CD14-positive monocyte (primary cell): ENCODE measurements at regions not wholly inside any gene's neighbourhood (a gene's known extent, or its start where the extent isn't known, plus 50 kb on each side); places are given as distances from the start of the nearest gene placed in this dataset.

Experiments used
- DNase-seq, 3 donors: peaks; one replicate each; pipeline ENCODE4 v3.0.0-alpha.2; 2011 to 2022
- H2AFZ ChIP-seq: 2 replicates; pipeline ENCODE4 v1.6.0; 2012; ENCODE audit warnings: mild to moderate bottlenecking, low read depth, low read length, inconsistent platforms; ENCODE audit not compliant: insufficient read depth, poor library complexity, severe bottlenecking
- H3K27ac ChIP-seq, 2 donors: 1 replicate in 1 of 2; 2 replicates in 1 of 2; pipeline ENCODE4 v1.5.1; 2012 to 2013; ENCODE audit warnings: low read length in 2 of 2, control low read depth in 1 of 2, inconsistent platforms in 1 of 2, low read depth in 1 of 2, mild to moderate bottlenecking in 1 of 2
- H3K27me3 ChIP-seq, 2 donors: one replicate each; pipeline versions ENCODE4 v1.6.0 to v1.6.1; 2011 to 2013; ENCODE audit warnings: low read length in 2 of 2; ENCODE audit not compliant: control insufficient read depth in 2 of 2, insufficient read depth in 2 of 2
- H3K36me3 ChIP-seq, 2 donors: replicated peaks in 1 of 2; 1 replicate in 1 of 2; 2 replicates in 1 of 2; pipeline versions ENCODE4 v1.5.1 to v1.6.1; 2012 to 2013; ENCODE audit warnings: low read length in 2 of 2, control low read depth in 1 of 2, inconsistent platforms in 1 of 2, mild to moderate bottlenecking in 1 of 2; ENCODE audit not compliant: insufficient read depth in 2 of 2, control insufficient read depth in 1 of 2
- H3K4me1 ChIP-seq, 2 donors: 1 replicate in 1 of 2; 2 replicates in 1 of 2; pipeline versions ENCODE4 v1.5.1 to v1.6.1; 2012 to 2013; ENCODE audit warnings: low read length in 2 of 2, control low read depth in 1 of 2, inconsistent platforms in 1 of 2, mild to moderate bottlenecking in 1 of 2, moderate library complexity in 1 of 2; ENCODE audit not compliant: insufficient read depth in 2 of 2, control insufficient read depth in 1 of 2
- H3K4me2 ChIP-seq: replicated peaks from 2 replicates; pipeline ENCODE3; 2012; ENCODE audit warnings: low read length, moderate library complexity, mild to moderate bottlenecking; ENCODE audit not compliant: poor library complexity, severe bottlenecking; ENCODE audit errors: extremely low read depth
- H3K4me3 ChIP-seq, 3 experiments: fragments of 200-600 bp in 1 of 3; sonication (generic) in 1 of 3; replicated peaks in 1 of 3; 1 replicate in 2 of 3; 2 replicates in 1 of 3; pipeline ENCODE4 v1.5.1; 2011 to 2013; ENCODE audit warnings: low read length in 3 of 3, mild to moderate bottlenecking in 3 of 3, control low read depth in 2 of 3, low read depth in 2 of 3, inconsistent platforms in 1 of 3, moderate library complexity in 1 of 3
- H3K79me2 ChIP-seq: 2 replicates; pipeline ENCODE4 v1.6.0; 2012; ENCODE audit warnings: mild to moderate bottlenecking, control low read depth, inconsistent platforms, low read length, moderate library complexity; ENCODE audit not compliant: insufficient read depth
- H3K9ac ChIP-seq: 2 replicates; pipeline ENCODE4 v1.6.0; 2017; ENCODE audit warnings: low read length, mild to moderate bottlenecking; ENCODE audit not compliant: insufficient read depth, poor library complexity, severe bottlenecking
- H3K9me3 ChIP-seq, 2 donors: replicated peaks in 1 of 2; 1 replicate in 1 of 2; 2 replicates in 1 of 2; pipeline versions ENCODE4 v1.5.1 to v1.6.1; 2012 to 2013; ENCODE audit warnings: low read length in 2 of 2, control low read depth in 1 of 2; ENCODE audit not compliant: control insufficient read depth in 1 of 2, insufficient read depth in 1 of 2
- H4K20me1 ChIP-seq: 2 replicates; pipeline ENCODE4 v1.6.0; 2012; ENCODE audit warnings: mild to moderate bottlenecking, low read length, control low read depth, moderate library complexity; ENCODE audit not compliant: insufficient read depth
- H3K27ac Mint-ChIP-seq, 7 donors: one replicate each; pipeline ENCODE4 v1.8.0; 2020; ENCODE audit warnings: mild to moderate bottlenecking in 7 of 7, mixed read lengths in 7 of 7, moderate library complexity in 6 of 7, inconsistent platforms in 2 of 7
- H3K27me3 Mint-ChIP-seq, 3 donors: one replicate each; pipeline ENCODE4 v1.8.0; 2021 to 2022; ENCODE audit warnings: low read depth in 3 of 3, mild to moderate bottlenecking in 3 of 3, mixed read lengths in 3 of 3, moderate library complexity in 3 of 3, inconsistent platforms in 1 of 3
- H3K36me3 Mint-ChIP-seq, 2 donors: one replicate each; pipeline ENCODE4 v1.8.0; 2020; ENCODE audit warnings: mixed read lengths in 2 of 2, inconsistent platforms in 1 of 2, mild to moderate bottlenecking in 1 of 2
- H3K4me1 Mint-ChIP-seq: one replicate; pipeline ENCODE4 v1.8.0; 2020; ENCODE audit warnings: mild to moderate bottlenecking, mixed read lengths
- H3K4me3 Mint-ChIP-seq, 2 donors: one replicate each; pipeline ENCODE4 v1.8.0; 2020; ENCODE audit warnings: mild to moderate bottlenecking in 2 of 2, mixed read lengths in 2 of 2, moderate library complexity in 1 of 2
- H3K9me3 Mint-ChIP-seq, 7 donors: one replicate each; pipeline ENCODE4 v1.8.0; 2020 to 2022; ENCODE audit warnings: mixed read lengths in 7 of 7, mild to moderate bottlenecking in 6 of 7, moderate library complexity in 6 of 7, inconsistent platforms in 2 of 7
- WGBS: methylation state at CpG from one replicate; pipeline ENCODE4 v1.1.5; 2013; ENCODE audit warnings: missing lambda C conversion rate; ENCODE audit not compliant: insufficient coverage; 5-methylcytosine and 5-hydroxymethylcytosine counted together
- intact Hi-C, 2 donors: fragments of 100-400 bp; cut with micrococcal nuclease; formaldehyde crosslinking; loops; one replicate each; pipeline versions ENCODE4 v1.15.0 to v1.15.1; 2023
- TF ChIP-seq, protein P1 (sequence below): fragments of 200-600 bp; IDR thresholded peaks from one replicate; pipeline ENCODE4 v1.8.0; 2022; ENCODE audit warnings: antibody characterized with exemption, mild to moderate bottlenecking

GRCh38 chr18:72634500-72634899 is 90.4 kb upstream of the CBLN2 start:
- no peaks in the 10 kb centered on the region for H3K9me3 ChIP-seq
- intact Hi-C loops: no loop called here
- H3K4me1 ChIP-seq: no peaks in the 10 kb centered on the region
- no peaks in the 10 kb centered on the region for H3K79me2 ChIP-seq
- no peak overlapping the region for H3K4me3 ChIP-seq
- H3K27me3 ChIP-seq: no peaks in the 10 kb centered on the region
- no peak overlapping the region for H3K27ac ChIP-seq
- no peak overlapping the region for H2AFZ ChIP-seq
- H3K9ac ChIP-seq: no peak overlapping the region
- Mint-ChIP-seq H3K27me3 (peaks cover 0 to 1% (median 0%) of the 10 kb centered on the region in 3 donors), H3K4me1 (no peaks in the 10 kb centered on the region), H3K36me3 (no peaks in the 10 kb centered on the region), H3K9me3 (no peaks in the 10 kb centered on the region), H3K27ac (no peak overlapping the region), H3K4me3 (no peak overlapping the region)
- WGBS: no CpG with 5 or more reads among the region's 2 CpGs
- H4K20me1 ChIP-seq: no peaks in the 10 kb centered on the region
- no peak for DNase-seq
- TF ChIP-seq, protein P1, sequence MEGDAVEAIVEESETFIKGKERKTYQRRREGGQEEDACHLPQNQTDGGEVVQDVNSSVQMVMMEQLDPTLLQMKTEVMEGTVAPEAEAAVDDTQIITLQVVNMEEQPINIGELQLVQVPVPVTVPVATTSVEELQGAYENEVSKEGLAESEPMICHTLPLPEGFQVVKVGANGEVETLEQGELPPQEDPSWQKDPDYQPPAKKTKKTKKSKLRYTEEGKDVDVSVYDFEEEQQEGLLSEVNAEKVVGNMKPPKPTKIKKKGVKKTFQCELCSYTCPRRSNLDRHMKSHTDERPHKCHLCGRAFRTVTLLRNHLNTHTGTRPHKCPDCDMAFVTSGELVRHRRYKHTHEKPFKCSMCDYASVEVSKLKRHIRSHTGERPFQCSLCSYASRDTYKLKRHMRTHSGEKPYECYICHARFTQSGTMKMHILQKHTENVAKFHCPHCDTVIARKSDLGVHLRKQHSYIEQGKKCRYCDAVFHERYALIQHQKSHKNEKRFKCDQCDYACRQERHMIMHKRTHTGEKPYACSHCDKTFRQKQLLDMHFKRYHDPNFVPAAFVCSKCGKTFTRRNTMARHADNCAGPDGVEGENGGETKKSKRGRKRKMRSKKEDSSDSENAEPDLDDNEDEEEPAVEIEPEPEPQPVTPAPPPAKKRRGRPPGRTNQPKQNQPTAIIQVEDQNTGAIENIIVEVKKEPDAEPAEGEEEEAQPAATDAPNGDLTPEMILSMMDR: no peak
- no peak overlapping the region for H3K4me2 ChIP-seq
- no peaks in the 10 kb centered on the region for H3K36me3 ChIP-seq

- Histone ChIP-seq H3K36me3 (no peaks in the 10 kb centered on the region), H3K27ac (no peak overlapping the region), H3K4me3 (no peak overlapping the region), H3K27me3 (no peaks in the 10 kb centered on the region), H4K20me1 (no peaks in the 10 kb centered on the region), H3K9ac (no peak overlapping the region), H3K9me3 (no peaks in the 10 kb centered on the region), H3K4me1 (no peaks in the 10 kb centered on the region), H3K4me2 (no peak overlapping the region), H2AFZ (no peak overlapping the region), H3K79me2 (no peaks in the 10 kb centered on the region)
- H3K27me3 Mint-ChIP-seq: peaks cover 0 to 1% (median 0%) of the 10 kb centered on the region in 3 donors
- H3K36me3 Mint-ChIP-seq: no peaks in the 10 kb centered on the region
- H3K4me1 Mint-ChIP-seq: no peaks in the 10 kb centered on the region
- WGBS: no CpG with 5 or more reads among the region's 5 CpGs
- no peak for DNase-seq
- H3K27ac Mint-ChIP-seq: no peak overlapping the region
- intact Hi-C loops: no loop called here
- H3K4me3 Mint-ChIP-seq: no peak overlapping the region
- TF ChIP-seq, protein P1: no peak
- H3K9me3 Mint-ChIP-seq: peaks cover 0 to 2% (median 0%) of the 10 kb centered on the region in 7 donors
These were observed 86.8 kb upstream of the CBLN2 start for GRCh38 chr18:72630991-72631390.
